CD14-positive monocyte (primary cell): ENCODE measurements at regions not wholly inside any gene's neighbourhood (a gene's known extent, or its start where the extent isn't known, plus 50 kb on each side); places are given as distances from the start of the nearest gene placed in this dataset.

Source experiments
- DNase-seq, 3 donors: peaks; one replicate each; pipeline ENCODE4 v3.0.0-alpha.2; 2011 to 2022
- H2AFZ ChIP-seq: 2 replicates; pipeline ENCODE4 v1.6.0; 2012; ENCODE audit warnings: mild to moderate bottlenecking, low read depth, low read length, inconsistent platforms; ENCODE audit not compliant: insufficient read depth, poor library complexity, severe bottlenecking
- H3K27ac ChIP-seq, 2 donors: 1 replicate in 1 of 2; 2 replicates in 1 of 2; pipeline ENCODE4 v1.5.1; 2012 to 2013; ENCODE audit warnings: low read length in 2 of 2, control low read depth in 1 of 2, inconsistent platforms in 1 of 2, low read depth in 1 of 2, mild to moderate bottlenecking in 1 of 2
- H3K27me3 ChIP-seq, 2 donors: one replicate each; pipeline versions ENCODE4 v1.6.0 to v1.6.1; 2011 to 2013; ENCODE audit warnings: low read length in 2 of 2; ENCODE audit not compliant: control insufficient read depth in 2 of 2, insufficient read depth in 2 of 2
- H3K36me3 ChIP-seq, 2 donors: replicated peaks in 1 of 2; 1 replicate in 1 of 2; 2 replicates in 1 of 2; pipeline versions ENCODE4 v1.5.1 to v1.6.1; 2012 to 2013; ENCODE audit warnings: low read length in 2 of 2, control low read depth in 1 of 2, inconsistent platforms in 1 of 2, mild to moderate bottlenecking in 1 of 2; ENCODE audit not compliant: insufficient read depth in 2 of 2, control insufficient read depth in 1 of 2
- H3K4me1 ChIP-seq, 2 donors: 1 replicate in 1 of 2; 2 replicates in 1 of 2; pipeline versions ENCODE4 v1.5.1 to v1.6.1; 2012 to 2013; ENCODE audit warnings: low read length in 2 of 2, control low read depth in 1 of 2, inconsistent platforms in 1 of 2, mild to moderate bottlenecking in 1 of 2, moderate library complexity in 1 of 2; ENCODE audit not compliant: insufficient read depth in 2 of 2, control insufficient read depth in 1 of 2
- H3K4me2 ChIP-seq: replicated peaks from 2 replicates; pipeline ENCODE3; 2012; ENCODE audit warnings: low read length, moderate library complexity, mild to moderate bottlenecking; ENCODE audit not compliant: poor library complexity, severe bottlenecking; ENCODE audit errors: extremely low read depth
- H3K4me3 ChIP-seq, 3 experiments: fragments of 200-600 bp in 1 of 3; sonication (generic) in 1 of 3; replicated peaks in 1 of 3; 1 replicate in 2 of 3; 2 replicates in 1 of 3; pipeline ENCODE4 v1.5.1; 2011 to 2013; ENCODE audit warnings: low read length in 3 of 3, mild to moderate bottlenecking in 3 of 3, control low read depth in 2 of 3, low read depth in 2 of 3, inconsistent platforms in 1 of 3, moderate library complexity in 1 of 3
- H3K79me2 ChIP-seq: 2 replicates; pipeline ENCODE4 v1.6.0; 2012; ENCODE audit warnings: mild to moderate bottlenecking, control low read depth, inconsistent platforms, low read length, moderate library complexity; ENCODE audit not compliant: insufficient read depth
- H3K9ac ChIP-seq: 2 replicates; pipeline ENCODE4 v1.6.0; 2017; ENCODE audit warnings: low read length, mild to moderate bottlenecking; ENCODE audit not compliant: insufficient read depth, poor library complexity, severe bottlenecking
- H3K9me3 ChIP-seq, 2 donors: replicated peaks in 1 of 2; 1 replicate in 1 of 2; 2 replicates in 1 of 2; pipeline versions ENCODE4 v1.5.1 to v1.6.1; 2012 to 2013; ENCODE audit warnings: low read length in 2 of 2, control low read depth in 1 of 2; ENCODE audit not compliant: control insufficient read depth in 1 of 2, insufficient read depth in 1 of 2
- H4K20me1 ChIP-seq: 2 replicates; pipeline ENCODE4 v1.6.0; 2012; ENCODE audit warnings: mild to moderate bottlenecking, low read length, control low read depth, moderate library complexity; ENCODE audit not compliant: insufficient read depth
- H3K27ac Mint-ChIP-seq, 7 donors: one replicate each; pipeline ENCODE4 v1.8.0; 2020; ENCODE audit warnings: mild to moderate bottlenecking in 7 of 7, mixed read lengths in 7 of 7, moderate library complexity in 6 of 7, inconsistent platforms in 2 of 7
- H3K27me3 Mint-ChIP-seq, 3 donors: one replicate each; pipeline ENCODE4 v1.8.0; 2021 to 2022; ENCODE audit warnings: low read depth in 3 of 3, mild to moderate bottlenecking in 3 of 3, mixed read lengths in 3 of 3, moderate library complexity in 3 of 3, inconsistent platforms in 1 of 3
- H3K36me3 Mint-ChIP-seq, 2 donors: one replicate each; pipeline ENCODE4 v1.8.0; 2020; ENCODE audit warnings: mixed read lengths in 2 of 2, inconsistent platforms in 1 of 2, mild to moderate bottlenecking in 1 of 2
- H3K4me1 Mint-ChIP-seq: one replicate; pipeline ENCODE4 v1.8.0; 2020; ENCODE audit warnings: mild to moderate bottlenecking, mixed read lengths
- H3K4me3 Mint-ChIP-seq, 2 donors: one replicate each; pipeline ENCODE4 v1.8.0; 2020; ENCODE audit warnings: mild to moderate bottlenecking in 2 of 2, mixed read lengths in 2 of 2, moderate library complexity in 1 of 2
- H3K9me3 Mint-ChIP-seq, 7 donors: one replicate each; pipeline ENCODE4 v1.8.0; 2020 to 2022; ENCODE audit warnings: mixed read lengths in 7 of 7, mild to moderate bottlenecking in 6 of 7, moderate library complexity in 6 of 7, inconsistent platforms in 2 of 7
- WGBS: methylation state at CpG from one replicate; pipeline ENCODE4 v1.1.5; 2013; ENCODE audit warnings: missing lambda C conversion rate; ENCODE audit not compliant: insufficient coverage; 5-methylcytosine and 5-hydroxymethylcytosine counted together
- intact Hi-C, 2 donors: fragments of 100-400 bp; cut with micrococcal nuclease; formaldehyde crosslinking; loops; one replicate each; pipeline versions ENCODE4 v1.15.0 to v1.15.1; 2023
- TF ChIP-seq, protein P1 (sequence below): fragments of 200-600 bp; IDR thresholded peaks from one replicate; pipeline ENCODE4 v1.8.0; 2022; ENCODE audit warnings: antibody characterized with exemption, mild to moderate bottlenecking

DNA sequence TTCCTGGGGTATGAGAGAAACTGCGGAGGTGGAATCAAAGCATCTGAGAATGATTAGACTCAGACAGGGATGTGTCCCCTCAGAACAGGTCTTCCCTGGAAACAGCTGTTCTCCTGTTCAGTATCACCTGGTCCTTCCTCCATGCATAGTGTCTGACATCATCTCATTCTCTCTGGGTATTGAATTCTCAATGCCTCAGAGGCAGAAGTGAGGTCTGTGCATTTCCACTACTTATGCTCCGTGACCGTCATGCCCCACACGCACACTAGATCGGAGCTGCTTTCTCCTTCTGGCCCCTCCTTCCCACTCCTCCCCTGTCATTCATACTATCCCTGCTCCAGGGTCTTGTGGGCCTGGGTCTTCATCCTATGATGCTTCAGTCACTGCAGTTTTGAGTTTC, 61.4 kb upstream of the DAB2IP start:
- no peak for DNase-seq
- Histone ChIP-seq H4K20me1 (no peaks in the 10 kb centered on the region), H3K36me3 (no peaks in the 10 kb centered on the region), H3K79me2 (no peaks in the 10 kb centered on the region), H2AFZ (no peak overlapping the region), H3K27me3 (peaks cover 0 to 6% of the 10 kb centered on the region in 2 donors), H3K4me1 (no peaks in the 10 kb centered on the region), H3K4me3 (no peak overlapping the region), H3K9ac (no peak overlapping the region), H3K4me2 (no peak overlapping the region), H3K27ac (no peak overlapping the region), H3K9me3 (no peaks in the 10 kb centered on the region)
- H3K9me3 Mint-ChIP-seq = peaks cover 0 to 2% (median 0%) of the 10 kb centered on the region in 7 donors
- peaks cover 25 to 54% (median 38%) of the 10 kb centered on the region in 3 donors for H3K27me3 Mint-ChIP-seq
- H3K36me3 Mint-ChIP-seq = no peaks in the 10 kb centered on the region
- intact Hi-C loops = no loop called here
- H3K4me1 Mint-ChIP-seq = no peaks in the 10 kb centered on the region
- H3K27ac Mint-ChIP-seq = no peak overlapping the region
- TF ChIP-seq, protein P1, sequence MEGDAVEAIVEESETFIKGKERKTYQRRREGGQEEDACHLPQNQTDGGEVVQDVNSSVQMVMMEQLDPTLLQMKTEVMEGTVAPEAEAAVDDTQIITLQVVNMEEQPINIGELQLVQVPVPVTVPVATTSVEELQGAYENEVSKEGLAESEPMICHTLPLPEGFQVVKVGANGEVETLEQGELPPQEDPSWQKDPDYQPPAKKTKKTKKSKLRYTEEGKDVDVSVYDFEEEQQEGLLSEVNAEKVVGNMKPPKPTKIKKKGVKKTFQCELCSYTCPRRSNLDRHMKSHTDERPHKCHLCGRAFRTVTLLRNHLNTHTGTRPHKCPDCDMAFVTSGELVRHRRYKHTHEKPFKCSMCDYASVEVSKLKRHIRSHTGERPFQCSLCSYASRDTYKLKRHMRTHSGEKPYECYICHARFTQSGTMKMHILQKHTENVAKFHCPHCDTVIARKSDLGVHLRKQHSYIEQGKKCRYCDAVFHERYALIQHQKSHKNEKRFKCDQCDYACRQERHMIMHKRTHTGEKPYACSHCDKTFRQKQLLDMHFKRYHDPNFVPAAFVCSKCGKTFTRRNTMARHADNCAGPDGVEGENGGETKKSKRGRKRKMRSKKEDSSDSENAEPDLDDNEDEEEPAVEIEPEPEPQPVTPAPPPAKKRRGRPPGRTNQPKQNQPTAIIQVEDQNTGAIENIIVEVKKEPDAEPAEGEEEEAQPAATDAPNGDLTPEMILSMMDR = no peak
- 96% methylated on average over 4 of the region's 5 CpGs for WGBS
- H3K4me3 Mint-ChIP-seq = no peak overlapping the region

DNA sequence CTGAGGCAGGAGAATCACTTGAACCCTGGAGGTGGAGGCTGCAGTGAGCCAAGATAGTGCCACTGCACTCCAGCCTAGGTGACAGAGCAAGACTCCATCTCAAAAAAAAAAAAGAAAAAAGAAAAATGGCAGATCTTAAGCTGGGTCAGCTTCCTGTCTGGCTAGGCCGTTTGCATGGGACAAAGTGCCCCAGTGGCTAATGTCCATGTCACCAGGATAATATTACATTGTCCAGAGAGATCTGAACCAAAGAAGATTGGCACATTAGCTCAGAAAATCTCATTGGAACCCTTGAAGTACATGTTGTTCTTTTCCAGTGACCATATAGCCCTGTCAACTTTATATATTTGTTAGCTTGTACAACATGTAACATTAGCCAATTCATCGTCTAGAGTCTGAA, 59.2 kb upstream of the DAB2IP start:
- Histone ChIP-seq H3K79me2 (no peaks in the 10 kb centered on the region), H3K9ac (no peak overlapping the region), H3K4me1 (no peaks in the 10 kb centered on the region), H3K36me3 (no peaks in the 10 kb centered on the region), H4K20me1 (no peaks in the 10 kb centered on the region), H3K4me2 (no peak overlapping the region), H3K27ac (no peak overlapping the region), H3K9me3 (peaks cover 0 to 9% of the 10 kb centered on the region in 2 donors), H3K4me3 (no peak overlapping the region), H3K27me3 (peaks cover 9 to 24% of the 10 kb centered on the region in 2 donors), H2AFZ (no peak overlapping the region)
- Mint-ChIP-seq H3K4me1 (no peaks in the 10 kb centered on the region), H3K9me3 (peaks cover 2 to 9% (median 6%) of the 10 kb centered on the region in 7 donors), H3K36me3 (peaks cover 0 to 3% of the 10 kb centered on the region in 2 donors), H3K27me3 (peaks cover 43 to 64% (median 54%) of the 10 kb centered on the region in 3 donors), H3K27ac (no peak overlapping the region), H3K4me3 (no peak overlapping the region)
- intact Hi-C loops = no loop called here
- WGBS = 81% methylated on average over 2 of the region's 2 CpGs
- DNase-seq = no peak
- TF ChIP-seq, protein P1 = no peak
